HCT116 (cell line): ENCODE measurements at regions not wholly inside any gene's neighbourhood (a gene's known extent, or its start where the extent isn't known, plus 50 kb on each side); places are given as distances from the start of the nearest gene placed in this dataset.
A peak's percentile ranks its signal among the peaks of the same experiment; 100 is the strongest.

Source experiments
- CTCF ChIP-seq, 3 experiments: fragments of 200-600 bp in 1 of 3; sonication (generic) in 1 of 3; IDR thresholded peaks in 2 of 3; conservative IDR thresholded peaks in 1 of 3; 2 replicates each; pipeline ENCODE4 v1.5.1; 2012 to 2017; ENCODE audit warnings: low read depth in 2 of 3, low read length in 2 of 3, antibody characterized with exemption in 1 of 3, borderline replicate concordance in 1 of 3, control low read depth in 1 of 3, mild to moderate bottlenecking in 1 of 3, mixed read lengths in 1 of 3, mixed run types in 1 of 3, moderate library complexity in 1 of 3; ENCODE audit not compliant: insufficient read depth in 1 of 3
- EZH2phosphoT487 ChIP-seq: fragments of 200-600 bp; IDR thresholded peaks from 2 replicates; pipeline ENCODE4 v1.6.1; 2018; ENCODE audit warnings: antibody characterized with exemption, borderline replicate concordance
- POLR2A ChIP-seq: IDR thresholded peaks from 2 replicates; pipeline ENCODE4 v1.7.0; 2011; ENCODE audit warnings: borderline replicate concordance; ENCODE audit not compliant: insufficient read depth, insufficient read length; ENCODE audit errors: extremely low read depth
- POLR2AphosphoS5 ChIP-seq: IDR thresholded peaks from 2 replicates; pipeline ENCODE4 v1.6.1; 2011; ENCODE audit warnings: mild to moderate bottlenecking, low read depth, low read length, moderate library complexity

GRCh38 chr10:3239066-3239919, 66.7 kb upstream of the PITRM1 start:
- TF ChIP-seq CTCF (IDR thresholded peaks at IDR 0.05 in 2 of 3, conservative IDR thresholded peaks at IDR 0.05 in 1 of 3; ENCODE audit: borderline replicate concordance in 1 of 3, insufficient read depth in 1 of 3, low read depth in 2 of 3, low read length in 2 of 3) (peak; percentile 46 to 78 (median 70); a peak in 5 of 6 replicates), POLR2AphosphoS5 (no peak), EZH2phosphoT487 (no peak), POLR2A (no peak)
